ENCODE measurements at regions not wholly inside any gene's neighbourhood (a gene's known extent, or its start where the extent isn't known, plus 50 kb on each side); places are given as distances from the start of the nearest gene placed in this dataset.

DNA sequence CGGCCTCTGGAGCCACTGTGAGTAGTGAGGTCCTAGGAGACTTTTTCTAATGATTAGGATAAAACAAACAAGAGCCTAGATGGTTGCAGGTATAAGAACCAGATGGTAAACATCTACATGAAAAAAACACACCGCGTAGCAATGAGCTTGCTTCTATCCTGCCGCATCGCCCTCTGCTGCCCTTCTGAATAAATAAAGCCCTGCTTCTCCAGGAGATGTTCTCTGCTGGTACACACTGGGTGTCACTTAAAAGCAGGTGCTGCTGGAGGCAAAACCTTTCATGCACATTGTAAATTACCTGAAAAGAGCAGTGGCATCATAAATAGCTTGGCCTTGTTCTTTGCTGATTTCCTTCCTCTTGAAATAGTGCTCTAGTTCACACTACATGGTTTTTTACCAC lies 164.4 kb upstream of the TOPAZ1 start (continued):
- no peak for TF ChIP-seq RCOR1 (conservative IDR thresholded peaks at IDR 0.05; ENCODE audit: low read depth, low read length)
- TF ChIP-seq RAD21 (IDR thresholded peaks at IDR 0.05; ENCODE audit: insufficient read depth, low read depth, low read length) = peak; percentile 57
- TF ChIP-seq, protein P1, sequence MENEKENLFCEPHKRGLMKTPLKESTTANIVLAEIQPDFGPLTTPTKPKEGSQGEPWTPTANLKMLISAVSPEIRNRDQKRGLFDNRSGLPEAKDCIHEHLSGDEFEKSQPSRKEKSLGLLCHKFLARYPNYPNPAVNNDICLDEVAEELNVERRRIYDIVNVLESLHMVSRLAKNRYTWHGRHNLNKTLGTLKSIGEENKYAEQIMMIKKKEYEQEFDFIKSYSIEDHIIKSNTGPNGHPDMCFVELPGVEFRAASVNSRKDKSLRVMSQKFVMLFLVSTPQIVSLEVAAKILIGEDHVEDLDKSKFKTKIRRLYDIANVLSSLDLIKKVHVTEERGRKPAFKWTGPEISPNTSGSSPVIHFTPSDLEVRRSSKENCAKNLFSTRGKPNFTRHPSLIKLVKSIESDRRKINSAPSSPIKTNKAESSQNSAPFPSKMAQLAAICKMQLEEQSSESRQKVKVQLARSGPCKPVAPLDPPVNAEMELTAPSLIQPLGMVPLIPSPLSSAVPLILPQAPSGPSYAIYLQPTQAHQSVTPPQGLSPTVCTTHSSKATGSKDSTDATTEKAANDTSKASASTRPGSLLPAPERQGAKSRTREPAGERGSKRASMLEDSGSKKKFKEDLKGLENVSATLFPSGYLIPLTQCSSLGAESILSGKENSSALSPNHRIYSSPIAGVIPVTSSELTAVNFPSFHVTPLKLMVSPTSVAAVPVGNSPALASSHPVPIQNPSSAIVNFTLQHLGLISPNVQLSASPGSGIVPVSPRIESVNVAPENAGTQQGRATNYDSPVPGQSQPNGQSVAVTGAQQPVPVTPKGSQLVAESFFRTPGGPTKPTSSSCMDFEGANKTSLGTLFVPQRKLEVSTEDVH (IDR thresholded peaks at IDR 0.05; ENCODE audit: low read depth, partially characterized antibody) = no peak
- no peak for TF ChIP-seq SMAD1 (IDR thresholded peaks at IDR 0.05; ENCODE audit: low read depth, partially characterized antibody)

DNA sequence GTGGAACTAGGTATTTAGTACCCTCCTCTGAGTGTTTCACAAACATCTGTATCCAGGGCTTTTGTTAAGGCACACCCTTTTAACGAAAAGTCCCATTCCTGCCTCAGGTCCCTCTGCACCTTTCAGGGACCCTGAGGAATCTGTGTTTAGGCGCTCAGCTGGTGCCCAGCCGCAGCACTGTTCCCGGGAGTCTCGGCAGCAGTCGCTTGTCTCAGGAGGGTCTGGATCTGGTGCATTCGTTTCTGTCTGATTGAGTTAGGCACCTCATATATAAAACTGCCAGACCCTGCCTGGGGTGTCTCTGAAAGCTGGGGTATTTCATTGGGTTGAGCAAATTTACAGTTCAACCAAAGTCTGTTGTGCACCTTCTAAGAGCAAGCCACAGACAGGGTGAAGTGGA lies 162.8 kb upstream of the TOPAZ1 start:
- Histone ChIP-seq H3K27me3 (replicated peaks in 1 of 2; ENCODE audit: control insufficient read depth in 2 of 2, insufficient read depth in 2 of 2, low read length in 1 of 2) (no peaks in the 10 kb centered on the region), H3K9me3 (replicated peaks; ENCODE audit: control insufficient read depth, insufficient read depth, low read length) (no peaks in the 10 kb centered on the region), H2AFZ (ENCODE audit: control insufficient read depth, low read depth, low read length) (no peak overlapping the region), H3K9ac (ENCODE audit: control insufficient read depth, insufficient read depth, low read length) (no peak overlapping the region), H3K36me3 (ENCODE audit: control insufficient read depth in 2 of 2, insufficient read depth in 2 of 2, low read length in 1 of 2) (no peaks in the 10 kb centered on the region), H3K4me2 (ENCODE audit: control insufficient read depth, insufficient read depth) (no peak overlapping the region), H4K20me1 (ENCODE audit: control insufficient read depth, insufficient read depth) (no peaks in the 10 kb centered on the region), H3K79me2 (ENCODE audit: control insufficient read depth, insufficient read depth, low read length) (no peaks in the 10 kb centered on the region), H3K27ac (ENCODE audit: control insufficient read depth, insufficient read depth) (no peak overlapping the region), H3K4me1 (ENCODE audit: control insufficient read depth, insufficient read depth, low read length) (no peaks in the 10 kb centered on the region; the same call in 1 of the 2 replicates), H3K4me3 (no peak overlapping the region)
- no peak for DNase-seq (ENCODE audit: low read depth, low spot score)
- ChIA-PET CTCF (no interaction called here), RAD21 (ENCODE audit: unreplicated experiment) (no interaction called here), SMC1A (ENCODE audit: uncharacterized antibody, unreplicated experiment) (no interaction called here), POLR2A (no interaction called here)
- no peak for ATAC-seq
- intact Hi-C loops (cut with micrococcal nuclease; ENCODE audit: unreplicated experiment) = no loop called here
- TF ChIP-seq CREB1 (IDR thresholded peaks at IDR 0.05; ENCODE audit: low read depth) = no peak
- TF ChIP-seq, protein P2, sequence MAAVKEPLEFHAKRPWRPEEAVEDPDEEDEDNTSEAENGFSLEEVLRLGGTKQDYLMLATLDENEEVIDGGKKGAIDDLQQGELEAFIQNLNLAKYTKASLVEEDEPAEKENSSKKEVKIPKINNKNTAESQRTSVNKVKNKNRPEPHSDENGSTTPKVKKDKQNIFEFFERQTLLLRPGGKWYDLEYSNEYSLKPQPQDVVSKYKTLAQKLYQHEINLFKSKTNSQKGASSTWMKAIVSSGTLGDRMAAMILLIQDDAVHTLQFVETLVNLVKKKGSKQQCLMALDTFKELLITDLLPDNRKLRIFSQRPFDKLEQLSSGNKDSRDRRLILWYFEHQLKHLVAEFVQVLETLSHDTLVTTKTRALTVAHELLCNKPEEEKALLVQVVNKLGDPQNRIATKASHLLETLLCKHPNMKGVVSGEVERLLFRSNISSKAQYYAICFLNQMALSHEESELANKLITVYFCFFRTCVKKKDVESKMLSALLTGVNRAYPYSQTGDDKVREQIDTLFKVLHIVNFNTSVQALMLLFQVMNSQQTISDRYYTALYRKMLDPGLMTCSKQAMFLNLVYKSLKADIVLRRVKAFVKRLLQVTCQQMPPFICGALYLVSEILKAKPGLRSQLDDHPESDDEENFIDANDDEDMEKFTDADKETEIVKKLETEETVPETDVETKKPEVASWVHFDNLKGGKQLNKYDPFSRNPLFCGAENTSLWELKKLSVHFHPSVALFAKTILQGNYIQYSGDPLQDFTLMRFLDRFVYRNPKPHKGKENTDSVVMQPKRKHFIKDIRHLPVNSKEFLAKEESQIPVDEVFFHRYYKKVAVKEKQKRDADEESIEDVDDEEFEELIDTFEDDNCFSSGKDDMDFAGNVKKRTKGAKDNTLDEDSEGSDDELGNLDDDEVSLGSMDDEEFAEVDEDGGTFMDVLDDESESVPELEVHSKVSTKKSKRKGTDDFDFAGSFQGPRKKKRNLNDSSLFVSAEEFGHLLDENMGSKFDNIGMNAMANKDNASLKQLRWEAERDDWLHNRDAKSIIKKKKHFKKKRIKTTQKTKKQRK (IDR thresholded peaks at IDR 0.05; ENCODE audit: low read depth, low read length) = no peak
- TF ChIP-seq, protein P3, sequence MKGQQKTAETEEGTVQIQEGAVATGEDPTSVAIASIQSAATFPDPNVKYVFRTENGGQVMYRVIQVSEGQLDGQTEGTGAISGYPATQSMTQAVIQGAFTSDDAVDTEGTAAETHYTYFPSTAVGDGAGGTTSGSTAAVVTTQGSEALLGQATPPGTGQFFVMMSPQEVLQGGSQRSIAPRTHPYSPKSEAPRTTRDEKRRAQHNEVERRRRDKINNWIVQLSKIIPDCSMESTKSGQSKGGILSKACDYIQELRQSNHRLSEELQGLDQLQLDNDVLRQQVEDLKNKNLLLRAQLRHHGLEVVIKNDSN (IDR thresholded peaks at IDR 0.05; ENCODE audit: borderline replicate concordance, extremely low read length, insufficient read depth, low read depth, low read length) = no peak
- TF ChIP-seq RAD21 (IDR thresholded peaks at IDR 0.05; ENCODE audit: insufficient read depth, low read depth, low read length) = no peak
- TF ChIP-seq SP1 (IDR thresholded peaks at IDR 0.05; ENCODE audit: low read depth, low read length) = no peak
- TF ChIP-seq, protein P4, sequence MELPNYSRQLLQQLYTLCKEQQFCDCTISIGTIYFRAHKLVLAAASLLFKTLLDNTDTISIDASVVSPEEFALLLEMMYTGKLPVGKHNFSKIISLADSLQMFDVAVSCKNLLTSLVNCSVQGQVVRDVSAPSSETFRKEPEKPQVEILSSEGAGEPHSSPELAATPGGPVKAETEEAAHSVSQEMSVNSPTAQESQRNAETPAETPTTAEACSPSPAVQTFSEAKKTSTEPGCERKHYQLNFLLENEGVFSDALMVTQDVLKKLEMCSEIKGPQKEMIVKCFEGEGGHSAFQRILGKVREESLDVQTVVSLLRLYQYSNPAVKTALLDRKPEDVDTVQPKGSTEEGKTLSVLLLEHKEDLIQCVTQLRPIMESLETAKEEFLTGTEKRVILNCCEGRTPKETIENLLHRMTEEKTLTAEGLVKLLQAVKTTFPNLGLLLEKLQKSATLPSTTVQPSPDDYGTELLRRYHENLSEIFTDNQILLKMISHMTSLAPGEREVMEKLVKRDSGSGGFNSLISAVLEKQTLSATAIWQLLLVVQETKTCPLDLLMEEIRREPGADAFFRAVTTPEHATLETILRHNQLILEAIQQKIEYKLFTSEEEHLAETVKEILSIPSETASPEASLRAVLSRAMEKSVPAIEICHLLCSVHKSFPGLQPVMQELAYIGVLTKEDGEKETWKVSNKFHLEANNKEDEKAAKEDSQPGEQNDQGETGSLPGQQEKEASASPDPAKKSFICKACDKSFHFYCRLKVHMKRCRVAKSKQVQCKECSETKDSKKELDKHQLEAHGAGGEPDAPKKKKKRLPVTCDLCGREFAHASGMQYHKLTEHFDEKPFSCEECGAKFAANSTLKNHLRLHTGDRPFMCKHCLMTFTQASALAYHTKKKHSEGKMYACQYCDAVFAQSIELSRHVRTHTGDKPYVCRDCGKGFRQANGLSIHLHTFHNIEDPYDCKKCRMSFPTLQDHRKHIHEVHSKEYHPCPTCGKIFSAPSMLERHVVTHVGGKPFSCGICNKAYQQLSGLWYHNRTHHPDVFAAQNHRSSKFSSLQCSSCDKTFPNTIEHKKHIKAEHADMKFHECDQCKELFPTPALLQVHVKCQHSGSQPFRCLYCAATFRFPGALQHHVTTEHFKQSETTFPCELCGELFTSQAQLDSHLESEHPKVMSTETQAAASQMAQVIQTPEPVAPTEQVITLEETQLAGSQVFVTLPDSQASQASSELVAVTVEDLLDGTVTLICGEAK (IDR thresholded peaks at IDR 0.05; ENCODE audit: borderline replicate concordance) = no peak
- TF ChIP-seq RB1 (IDR thresholded peaks at IDR 0.05; ENCODE audit: borderline replicate concordance) = no peak
- TF ChIP-seq NFYB (IDR thresholded peaks at IDR 0.05; ENCODE audit: insufficient read depth, low read depth, low read length) = no peak
- no peak for TF ChIP-seq HDAC2 (IDR thresholded peaks at IDR 0.05)
- in situ Hi-C loops (cut with MboI) = no loop called here
- no TSS peak for BruUV-seq (replicated peaks)
- WGBS (ENCODE audit: insufficient coverage, insufficient replicate concordance, low lambda C conversion rate, missing lambda C conversion rate) = 70% methylated on average over 7 of the region's 7 CpGs
- no peak for FAIRE-seq
